GM18907 (cell line): ENCODE measurements at regions not wholly inside any gene's neighbourhood (a gene's known extent, or its start where the extent isn't known, plus 50 kb on each side); places are given as distances from the start of the nearest gene placed in this dataset.
A peak's percentile ranks its signal among the peaks of the same experiment; 100 is the strongest.

Experiments
- ATAC-seq: cut with Tn5 transposase; IDR thresholded peaks from one replicate; pipeline ENCODE4 v1.9.1; 2021; ENCODE audit warnings: mild to moderate bottlenecking, moderate library complexity; ENCODE audit not compliant: unreplicated experiment

GRCh38 chr7:131197920-131198615 is 129.6 kb upstream of the MKLN1 start:
- ATAC-seq: no peak

- no peak for ATAC-seq
Measured at GRCh38 chr7:131202451-131202850, 125.2 kb upstream of the MKLN1 start.

DNA sequence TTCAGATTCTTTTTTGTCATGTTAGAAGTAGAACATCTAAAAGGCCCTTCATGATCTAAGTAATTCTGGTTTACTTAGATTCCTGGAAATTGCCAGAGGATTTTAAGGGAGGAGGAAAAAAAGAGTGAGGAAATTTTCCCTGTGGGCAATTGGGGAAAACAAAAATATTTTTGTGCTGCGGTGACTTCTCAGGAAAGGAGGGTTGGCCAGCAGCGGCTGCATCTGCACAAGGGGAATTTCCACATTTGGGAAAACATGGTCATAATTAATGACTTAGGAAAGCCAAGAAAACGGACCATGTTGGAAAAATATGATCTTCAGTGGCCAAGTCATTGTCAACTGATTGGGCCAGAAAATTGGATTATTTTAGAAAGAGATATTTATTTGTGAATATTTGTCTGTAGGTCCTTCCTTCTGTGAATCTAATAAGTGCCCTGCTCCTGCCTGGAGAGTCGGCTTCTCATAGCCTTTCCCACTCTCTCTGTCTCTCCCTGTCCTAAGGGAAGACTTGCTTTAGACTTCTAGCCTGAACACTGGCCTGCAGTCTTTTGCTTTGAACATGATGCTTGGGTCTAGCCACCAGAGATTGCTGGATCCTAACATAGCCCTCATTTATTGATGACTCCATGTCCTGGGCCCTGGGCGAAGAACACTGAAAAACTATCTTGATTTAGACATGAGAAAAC is 124.2 kb upstream of the MKLN1 start:
- ATAC-seq: no peak

DNA sequence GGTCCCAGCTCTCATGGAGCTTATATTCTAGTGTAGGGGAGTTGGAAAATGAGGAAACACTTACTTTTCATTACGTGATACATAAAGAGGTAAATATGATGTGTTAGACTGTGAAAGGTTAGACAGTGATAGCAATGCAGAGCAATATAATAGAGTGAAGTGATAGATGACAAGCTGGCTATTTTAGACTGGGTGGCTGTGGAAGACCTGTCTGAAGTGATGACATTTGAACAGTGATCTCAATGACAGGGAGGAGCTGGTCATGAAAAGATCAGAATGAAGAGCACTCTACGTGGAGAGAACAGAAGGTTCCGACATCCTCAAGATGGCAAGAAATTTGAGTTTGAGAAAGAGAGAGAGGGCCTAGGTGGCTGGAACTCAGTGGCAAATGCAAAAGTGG is 118.9 kb upstream of the MKLN1 start:
- no peak for ATAC-seq

DNA sequence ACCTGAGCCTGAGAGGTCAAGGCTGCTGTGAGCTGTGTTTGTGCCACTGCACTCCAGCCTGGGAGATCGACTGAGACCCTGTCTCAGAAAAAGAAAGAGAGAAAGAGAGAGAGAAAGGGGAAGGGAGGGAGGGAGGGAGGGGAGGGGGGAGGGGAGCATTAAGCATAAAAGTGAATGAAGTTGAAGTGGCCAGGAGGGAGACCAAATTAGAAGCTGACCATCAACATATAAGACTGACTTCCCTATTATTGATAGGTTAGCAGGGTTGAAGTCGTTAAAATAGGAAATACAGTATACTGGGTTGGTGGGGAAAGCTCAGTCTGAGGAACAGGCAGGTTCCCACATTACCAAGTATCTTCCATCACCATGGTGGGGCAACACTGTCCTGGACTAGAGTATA is 117.1 kb upstream of the MKLN1 start:
- ATAC-seq: no peak

- no peak for ATAC-seq
Measured at GRCh38 chr7:131211500-131211899, 116.2 kb upstream of the MKLN1 start.

DNA sequence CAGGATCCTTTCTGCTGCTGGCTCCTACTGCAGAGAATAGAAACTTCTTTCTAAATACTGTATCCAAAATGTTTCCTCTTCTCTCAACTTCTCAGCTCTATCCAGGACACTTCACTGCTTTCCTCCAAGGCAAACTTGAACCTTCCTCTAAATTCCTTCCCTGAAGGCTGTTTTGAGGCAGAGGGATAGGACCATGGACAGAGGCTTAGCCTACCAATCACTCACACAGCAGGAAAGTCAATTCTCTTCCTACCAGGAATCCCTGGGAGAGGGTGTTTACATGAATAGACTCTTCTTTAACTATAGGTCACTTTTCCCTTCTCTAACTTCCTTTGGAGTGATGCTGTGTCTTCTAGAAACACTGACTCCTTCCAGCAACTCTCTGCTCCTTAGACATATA is 115.6 kb upstream of the MKLN1 start:
- no peak for ATAC-seq

DNA sequence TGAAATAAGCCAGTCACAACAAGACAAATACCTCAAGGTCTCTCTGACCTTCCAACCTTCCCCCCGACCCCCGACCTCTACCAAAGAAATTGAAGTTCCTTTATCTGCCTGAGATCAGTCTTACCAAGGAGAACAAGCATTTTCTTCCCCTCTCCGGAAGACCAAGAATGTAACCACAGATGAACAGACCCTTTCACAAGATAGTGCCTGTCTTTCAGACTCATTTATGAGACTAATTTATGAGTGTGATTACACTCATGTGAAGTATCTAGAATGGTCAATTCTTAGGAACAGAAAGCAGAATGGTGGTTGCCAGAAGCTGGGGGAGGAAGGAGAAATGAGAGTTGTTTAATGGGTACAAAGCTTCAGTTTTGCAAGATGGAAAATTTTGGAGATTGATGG is 108.9 kb upstream of the MKLN1 start:
- peak; percentile 50 for ATAC-seq

GRCh38 chr7:131219312-131220041 is 108.2 kb upstream of the MKLN1 start:
- no peak for ATAC-seq

GRCh38 chr7:131221061-131221460 is 106.6 kb upstream of the MKLN1 start:
- ATAC-seq: no peak

DNA sequence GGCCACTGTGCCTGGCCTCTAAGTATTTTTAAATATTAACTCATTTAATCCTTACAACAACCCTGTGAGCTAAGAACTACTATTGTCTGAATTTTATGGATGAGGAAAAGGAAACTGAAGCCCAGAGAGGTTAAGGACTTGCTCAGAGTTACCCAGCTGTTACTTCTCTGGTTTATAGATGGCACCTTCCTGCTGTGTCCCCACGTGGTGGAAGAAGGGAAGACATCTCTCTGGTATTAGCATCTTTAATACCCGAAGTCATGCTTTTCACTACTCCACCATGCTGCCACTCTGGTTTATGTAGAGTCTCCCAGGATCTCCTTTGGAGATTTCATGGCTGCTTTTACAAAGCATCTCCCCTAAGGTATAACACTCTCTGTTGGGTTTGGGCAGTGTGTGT is 105.5 kb upstream of the MKLN1 start:
- no peak for ATAC-seq

GRCh38 chr7:131223151-131223550 is 104.5 kb upstream of the MKLN1 start:
- no peak for ATAC-seq

GRCh38 chr7:131224996-131225395 is 102.7 kb upstream of the MKLN1 start:
- ATAC-seq: no peak

- ATAC-seq: peak; percentile 48
Measured at GRCh38 chr7:131225619-131226513, 101.8 kb upstream of the MKLN1 start.

- ATAC-seq: no peak
Measured at GRCh38 chr7:131226514-131226865, 101.2 kb upstream of the MKLN1 start.

GRCh38 chr7:131231381-131232220 is 96.1 kb upstream of the MKLN1 start:
- peak; percentile 70 for ATAC-seq

- ATAC-seq: no peak
Measured at GRCh38 chr7:131232768-131233167, 94.9 kb upstream of the MKLN1 start.

- no peak for ATAC-seq
Measured at GRCh38 chr7:131233193-131233592, 94.5 kb upstream of the MKLN1 start.

DNA sequence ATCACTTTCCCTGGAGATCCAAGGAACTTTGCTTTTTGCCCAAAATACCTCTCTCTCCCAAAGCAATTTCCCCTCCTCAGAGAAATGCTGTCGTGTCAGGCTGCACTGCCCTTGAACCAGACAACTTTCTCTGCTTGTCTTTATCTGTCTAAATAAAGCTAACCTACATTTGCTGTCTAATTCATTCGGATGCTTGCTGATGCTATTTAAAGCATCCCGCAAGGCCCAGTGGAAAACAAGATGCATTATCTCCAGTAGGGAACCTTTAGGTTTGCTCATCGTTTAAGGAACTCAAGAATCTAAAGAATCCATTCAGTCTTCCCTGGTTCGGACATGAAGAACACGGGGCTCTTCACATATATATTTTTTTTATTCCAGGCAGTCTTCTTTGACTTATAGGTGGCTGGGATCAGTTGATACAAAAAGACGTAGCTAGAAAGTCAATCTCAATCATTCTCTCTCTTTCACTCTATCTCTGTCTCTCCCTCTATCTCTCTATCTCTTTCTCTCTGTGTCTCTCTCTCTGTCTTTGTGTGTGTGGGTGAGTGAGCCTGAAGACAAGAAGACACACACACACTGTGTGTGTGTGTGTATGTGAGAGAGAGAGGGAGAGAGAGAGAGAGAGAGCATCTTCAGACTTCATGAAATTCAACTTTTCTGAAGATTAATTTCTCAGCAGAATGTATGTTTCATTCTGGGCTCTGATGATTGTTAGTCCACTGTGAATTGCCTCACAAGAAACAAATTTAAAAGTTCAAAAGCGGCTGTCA is 92.8 kb upstream of the MKLN1 start:
- no peak for ATAC-seq
